Skeletal muscle satellite cell (primary cell): ENCODE measurements at regions not wholly inside any gene's neighbourhood (a gene's known extent, or its start where the extent isn't known, plus 50 kb on each side); places are given as distances from the start of the nearest gene placed in this dataset.

ENCODE experiments used
- H3K27me3 ChIP-seq: 2 replicates; pipeline ENCODE4 v1.7.0; 2013; ENCODE audit warnings: low read length; ENCODE audit not compliant: control insufficient read depth, insufficient read depth
- H3K36me3 ChIP-seq: 2 replicates; pipeline ENCODE4 v1.7.0; 2013; ENCODE audit warnings: mild to moderate bottlenecking, control low read depth, low read length; ENCODE audit not compliant: insufficient read depth
- H3K4me1 ChIP-seq: 2 replicates; pipeline ENCODE4 v1.7.0; 2013; ENCODE audit warnings: low read length; ENCODE audit not compliant: control insufficient read depth, insufficient read depth
- H3K4me2 ChIP-seq: 2 replicates; pipeline ENCODE4 v1.7.0; 2013; ENCODE audit warnings: mild to moderate bottlenecking, low read length
- H3K4me3 ChIP-seq: 2 replicates; pipeline ENCODE4 v1.7.0; 2013; ENCODE audit warnings: low read length
- H3K9ac ChIP-seq: 2 replicates; pipeline ENCODE4 v1.7.0; 2013; ENCODE audit warnings: mild to moderate bottlenecking, low read depth, low read length, moderate library complexity
- H3K9me3 ChIP-seq: replicated peaks from 2 replicates; pipeline ENCODE4 v1.7.0; 2013; ENCODE audit warnings: mild to moderate bottlenecking, control low read depth, low read length

- Histone ChIP-seq H3K36me3 (no peaks in the 10 kb centered on the region), H3K9ac (no peak overlapping the region), H3K4me1 (no peaks in the 10 kb centered on the region), H3K27me3 (no peaks in the 10 kb centered on the region), H3K9me3 (no peaks in the 10 kb centered on the region), H3K4me3 (no peak overlapping the region), H3K4me2 (no peak overlapping the region)
These were observed 192.1 kb upstream of the PDE1C start for GRCh38 chr7:32262315-32262714.

- H3K27me3 ChIP-seq = no peaks in the 10 kb centered on the region
These were observed 189.9 kb upstream of the PDE1C start for GRCh38 chr7:32259931-32260596.

DNA sequence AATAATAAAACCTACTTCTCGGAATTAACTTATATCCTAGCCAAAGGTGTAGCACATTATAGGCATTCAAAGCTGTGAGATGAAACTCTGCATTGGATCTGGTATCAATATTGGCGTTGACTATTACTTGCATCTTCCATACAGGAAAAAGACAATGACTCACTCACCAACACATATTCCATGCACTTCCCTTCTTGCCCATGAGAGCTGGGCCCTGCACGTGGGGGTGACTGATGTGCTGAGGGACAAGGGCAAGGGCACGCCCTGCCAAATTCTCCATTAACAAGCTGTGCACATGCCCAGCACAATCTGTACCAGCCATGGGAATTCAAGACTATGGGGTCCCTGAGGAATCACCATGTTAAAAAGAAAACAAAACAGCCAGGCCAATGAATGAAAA lies 188.1 kb upstream of the PDE1C start:
- H3K9me3 ChIP-seq = no peaks in the 10 kb centered on the region
- H3K4me1 ChIP-seq = no peaks in the 10 kb centered on the region
- no peak overlapping the region for H3K4me2 ChIP-seq
- H3K27me3 ChIP-seq = no peaks in the 10 kb centered on the region
- no peaks in the 10 kb centered on the region for H3K36me3 ChIP-seq
- H3K4me3 ChIP-seq = no peak overlapping the region
- H3K9ac ChIP-seq = no peak overlapping the region

More at GRCh38 chr7:32259931-32260596, 189.9 kb upstream of the PDE1C start:
- H3K4me3 ChIP-seq = no peak overlapping the region
- H3K9me3 ChIP-seq = no peaks in the 10 kb centered on the region
- H3K4me1 ChIP-seq = no peaks in the 10 kb centered on the region
- H3K4me2 ChIP-seq = no peak overlapping the region
- no peaks in the 10 kb centered on the region for H3K36me3 ChIP-seq
- H3K9ac ChIP-seq = no peak overlapping the region

DNA sequence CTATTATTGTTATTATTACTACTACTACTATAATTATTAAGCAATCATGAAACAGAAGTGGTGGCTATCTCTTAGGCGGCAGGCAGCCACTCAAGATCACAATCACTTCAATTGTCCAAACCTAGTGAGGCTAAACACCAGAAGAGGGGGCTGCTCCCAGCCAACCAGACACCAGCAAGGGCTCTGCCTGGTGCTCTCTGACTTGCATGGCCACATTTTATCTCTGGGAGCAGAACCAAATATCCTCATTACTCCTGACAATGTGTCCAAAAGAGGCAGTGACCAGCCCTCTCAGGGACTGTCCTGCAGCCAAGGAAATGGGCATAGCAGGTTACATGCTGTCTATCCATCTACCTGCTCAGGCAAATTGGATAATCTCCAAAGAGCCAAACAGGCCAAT lies 187.4 kb upstream of the PDE1C start:
- H3K36me3 ChIP-seq = no peaks in the 10 kb centered on the region
- no peaks in the 10 kb centered on the region for H3K27me3 ChIP-seq
- H3K4me3 ChIP-seq = no peak overlapping the region
- no peak overlapping the region for H3K9ac ChIP-seq
- no peaks in the 10 kb centered on the region for H3K4me1 ChIP-seq
- no peak overlapping the region for H3K4me2 ChIP-seq
- H3K9me3 ChIP-seq = no peaks in the 10 kb centered on the region

DNA sequence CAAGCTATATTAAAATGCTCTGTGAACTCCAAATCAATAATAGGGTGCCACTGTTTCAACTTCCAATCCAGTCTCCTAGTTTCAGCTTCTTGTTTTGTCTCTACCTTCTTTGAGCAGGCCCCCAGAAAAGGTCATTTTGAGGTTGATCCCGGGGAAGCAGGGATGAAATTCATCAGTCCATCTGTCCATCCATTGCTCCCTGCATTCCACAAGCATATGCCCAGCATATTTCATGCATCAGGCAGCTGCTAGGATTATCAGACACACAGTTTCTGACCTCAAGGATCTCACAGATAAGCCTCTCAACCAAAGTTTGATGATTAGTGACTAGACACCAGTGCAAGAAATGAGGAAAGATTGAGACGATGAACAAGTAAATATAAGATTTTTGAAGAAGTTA lies 186.6 kb upstream of the PDE1C start:
- Histone ChIP-seq H3K36me3 (no peaks in the 10 kb centered on the region), H3K9ac (no peak overlapping the region), H3K27me3 (no peaks in the 10 kb centered on the region), H3K4me2 (no peak overlapping the region), H3K4me3 (no peak overlapping the region), H3K4me1 (no peaks in the 10 kb centered on the region), H3K9me3 (no peaks in the 10 kb centered on the region)

GRCh38 chr7:32256376-32256775 lies 186.2 kb upstream of the PDE1C start:
- H3K4me3 ChIP-seq = no peak overlapping the region
- H3K4me1 ChIP-seq = no peaks in the 10 kb centered on the region
- no peak overlapping the region for H3K4me2 ChIP-seq
- no peaks in the 10 kb centered on the region for H3K36me3 ChIP-seq
- H3K27me3 ChIP-seq = no peaks in the 10 kb centered on the region
- no peak overlapping the region for H3K9ac ChIP-seq
- no peaks in the 10 kb centered on the region for H3K9me3 ChIP-seq

GRCh38 chr7:32255036-32255435 lies 184.8 kb upstream of the PDE1C start:
- no peak overlapping the region for H3K9ac ChIP-seq
- H3K36me3 ChIP-seq = no peaks in the 10 kb centered on the region
- no peaks in the 10 kb centered on the region for H3K9me3 ChIP-seq
- H3K4me3 ChIP-seq = no peak overlapping the region
- H3K4me1 ChIP-seq = no peaks in the 10 kb centered on the region
- H3K27me3 ChIP-seq = no peaks in the 10 kb centered on the region
- H3K4me2 ChIP-seq = no peak overlapping the region

- Histone ChIP-seq H3K9me3 (no peaks in the 10 kb centered on the region), H3K9ac (no peak overlapping the region), H3K27me3 (no peaks in the 10 kb centered on the region), H3K4me1 (no peaks in the 10 kb centered on the region), H3K4me2 (no peak overlapping the region), H3K4me3 (no peak overlapping the region), H3K36me3 (no peaks in the 10 kb centered on the region)
These were observed 183.1 kb upstream of the PDE1C start for GRCh38 chr7:32253299-32253698.

GRCh38 chr7:32251659-32252058 lies 181.5 kb upstream of the PDE1C start:
- no peaks in the 10 kb centered on the region for H3K4me1 ChIP-seq
- no peak overlapping the region for H3K4me2 ChIP-seq
- no peaks in the 10 kb centered on the region for H3K27me3 ChIP-seq
- H3K9ac ChIP-seq = no peak overlapping the region
- no peak overlapping the region for H3K4me3 ChIP-seq
- H3K36me3 ChIP-seq = no peaks in the 10 kb centered on the region
- H3K9me3 ChIP-seq = no peaks in the 10 kb centered on the region

GRCh38 chr7:32250471-32251260 lies 180.5 kb upstream of the PDE1C start:
- Histone ChIP-seq H3K9me3 (no peaks in the 10 kb centered on the region), H3K9ac (no peak overlapping the region), H3K4me2 (no peak overlapping the region), H3K36me3 (no peaks in the 10 kb centered on the region), H3K4me1 (no peaks in the 10 kb centered on the region), H3K27me3 (no peaks in the 10 kb centered on the region), H3K4me3 (no peak overlapping the region)

- Histone ChIP-seq H3K4me3 (no peak overlapping the region), H3K36me3 (no peaks in the 10 kb centered on the region), H3K4me2 (no peak overlapping the region), H3K9ac (no peak overlapping the region), H3K9me3 (no peaks in the 10 kb centered on the region), H3K27me3 (no peaks in the 10 kb centered on the region), H3K4me1 (no peaks in the 10 kb centered on the region)
These were observed 179.8 kb upstream of the PDE1C start for GRCh38 chr7:32250003-32250402.

DNA sequence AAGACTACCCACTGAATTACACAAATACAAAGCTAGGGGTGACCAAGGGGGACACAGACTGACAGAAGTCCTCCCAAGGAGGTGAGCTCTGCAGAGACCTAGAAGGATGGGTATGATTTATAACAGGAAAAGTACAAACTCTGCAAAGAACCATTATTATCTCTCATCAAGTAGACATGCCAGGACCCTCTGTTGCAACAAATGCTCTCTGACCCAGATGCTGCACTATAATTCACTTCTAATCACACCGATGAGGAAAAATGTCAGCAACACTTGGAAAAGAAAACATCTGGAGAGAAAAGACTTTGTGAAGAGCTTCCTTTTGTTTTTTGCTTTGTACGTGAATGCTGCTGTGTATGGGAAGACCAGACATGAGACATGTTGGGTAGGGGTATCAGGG lies 178.3 kb upstream of the PDE1C start:
- Histone ChIP-seq H3K9me3 (no peaks in the 10 kb centered on the region), H3K4me2 (no peak overlapping the region), H3K4me3 (no peak overlapping the region)

More for the DNA sequence above, 178.3 kb upstream of the PDE1C start:
- Histone ChIP-seq H3K27me3 (no peaks in the 10 kb centered on the region), H3K36me3 (no peaks in the 10 kb centered on the region), H3K9ac (no peak overlapping the region), H3K4me1 (no peaks in the 10 kb centered on the region)
